Stimulated activated naive CD8-positive, alpha-beta T cell treated with anti-CD3 and anti-CD28 coated beads, Interleukin-15, Interleukin-2, amounts not matched to agents 100 U/mL and 50 U/mL, for 24 hours (primary cell): ENCODE measurements at regions not wholly inside any gene's neighbourhood (a gene's known extent, or its start where the extent isn't known, plus 50 kb on each side); places are given as distances from the start of the nearest gene placed in this dataset.

ENCODE experiments used
- ATAC-seq: fragments of 150-1000 bp; cut with Tn5 transposase; one replicate; pipeline ENCODE4 v1.10.0; 2021
- DNase-seq: peaks from one replicate; pipeline ENCODE4 v3.0.0; 2021

- DNase-seq (no peak), ATAC-seq (no peak)
Measured at GRCh38 chr6:140980265-140980887, 1152.3 kb upstream of the GJE1 start.

GRCh38 chr6:140979642-140980091 lies 1153.1 kb upstream of the GJE1 start:
- DNase-seq, result no peak

GRCh38 chr6:140977403-140977802 lies 1155.3 kb upstream of the GJE1 start:
- DNase-seq (no peak), ATAC-seq (no peak)

More at GRCh38 chr6:140979642-140980091, 1153.1 kb upstream of the GJE1 start:
- ATAC-seq, result no peak

GRCh38 chr6:140976806-140977205 lies 1155.9 kb upstream of the GJE1 start:
- DNase-seq (no peak), ATAC-seq (no peak)

GRCh38 chr6:140970485-140970884 lies 1162.2 kb upstream of the GJE1 start:
- no peak for DNase-seq
- ATAC-seq, result no peak

GRCh38 chr6:140968062-140968461 lies 1164.7 kb upstream of the GJE1 start:
- DNase-seq (no peak), ATAC-seq (no peak)

GRCh38 chr6:140966676-140967075 lies 1166.0 kb upstream of the GJE1 start:
- DNase-seq (no peak), ATAC-seq (no peak)

GRCh38 chr6:140960566-140960965 lies 1172.2 kb upstream of the GJE1 start:
- no peak for ATAC-seq
- DNase-seq, result no peak

- no peak for ATAC-seq
Measured at GRCh38 chr6:140957386-140957785, 1175.3 kb upstream of the GJE1 start.

GRCh38 chr6:140956571-140957369 lies 1176.0 kb upstream of the GJE1 start:
- ATAC-seq (no peak), DNase-seq (no peak)

More at GRCh38 chr6:140957386-140957785, 1175.3 kb upstream of the GJE1 start:
- no peak for DNase-seq

- DNase-seq, result no peak
- ATAC-seq, result no peak
Measured at GRCh38 chr6:140940251-140940925, 1192.3 kb upstream of the GJE1 start.

GRCh38 chr6:140932909-140933308 lies 1199.8 kb upstream of the GJE1 start:
- ATAC-seq, result no peak
- no peak for DNase-seq

GRCh38 chr6:140931581-140931980 lies 1201.1 kb upstream of the GJE1 start:
- no peak for ATAC-seq
- no peak for DNase-seq

- ATAC-seq (no peak), DNase-seq (no peak)
Measured at GRCh38 chr6:140929121-140929520, 1203.6 kb upstream of the GJE1 start.

- ATAC-seq (no peak), DNase-seq (no peak)
Measured at GRCh38 chr6:140923048-140923447, 1209.7 kb upstream of the GJE1 start.

- ATAC-seq (peak; percentile 91), DNase-seq (no peak)
Measured at GRCh38 chr6:140921366-140922226, 1211.1 kb upstream of the GJE1 start.

GRCh38 chr6:140917911-140918310 lies 1214.8 kb upstream of the GJE1 start:
- DNase-seq (no peak), ATAC-seq (no peak)

GRCh38 chr6:140915551-140915950 lies 1217.2 kb upstream of the GJE1 start:
- ATAC-seq (no peak), DNase-seq (no peak)

GRCh38 chr6:140915103-140915502 lies 1217.6 kb upstream of the GJE1 start:
- no peak for DNase-seq
- ATAC-seq, result no peak

GRCh38 chr6:140912686-140913085 lies 1220.0 kb upstream of the GJE1 start:
- DNase-seq, result no peak
- no peak for ATAC-seq

GRCh38 chr6:140909625-140910024 lies 1223.1 kb upstream of the GJE1 start:
- DNase-seq (no peak), ATAC-seq (no peak)

- ATAC-seq (no peak), DNase-seq (no peak)
Measured at GRCh38 chr6:140909156-140909555, 1223.6 kb upstream of the GJE1 start.
